Osteoblast (primary cell): ENCODE measurements at regions not wholly inside any gene's neighbourhood (a gene's known extent, or its start where the extent isn't known, plus 50 kb on each side); places are given as distances from the start of the nearest gene placed in this dataset.

Source experiments
- DNase-seq: peaks from one replicate; pipeline ENCODE4 v3.0.0; 2011; ENCODE audit warnings: low spot score, mixed read lengths; ENCODE audit not compliant: insufficient read length; ENCODE audit errors: missing footprints
- H2AFZ ChIP-seq: 2 replicates; pipeline ENCODE4 v1.6.0; 2011; ENCODE audit warnings: mild to moderate bottlenecking, low read length
- H3K27ac ChIP-seq: 2 replicates; pipeline ENCODE4 v1.5.1; 2011; ENCODE audit warnings: mild to moderate bottlenecking, low read depth, low read length, moderate library complexity
- H3K27me3 ChIP-seq: 2 replicates; pipeline ENCODE4 v1.6.0; 2012; ENCODE audit warnings: mild to moderate bottlenecking, control low read depth, inconsistent platforms, low read length, moderate library complexity; ENCODE audit not compliant: insufficient read depth
- H3K36me3 ChIP-seq: 2 replicates; pipeline ENCODE4 v1.5.1; 2011; ENCODE audit warnings: mild to moderate bottlenecking, low read length, control low read depth, moderate library complexity; ENCODE audit not compliant: insufficient read depth
- H3K4me1 ChIP-seq: 2 replicates; pipeline ENCODE4 v1.5.1; 2011; ENCODE audit warnings: mild to moderate bottlenecking, low read length, control low read depth, moderate library complexity; ENCODE audit not compliant: insufficient read depth
- H3K4me2 ChIP-seq: 2 replicates; pipeline ENCODE4 v1.6.0; 2011; ENCODE audit warnings: mild to moderate bottlenecking, low read length; ENCODE audit not compliant: insufficient read depth
- H3K4me3 ChIP-seq: fragments of 200-600 bp; sonication (generic); 3 replicates; pipeline ENCODE4 v1.5.1; 2012; ENCODE audit warnings: mild to moderate bottlenecking, low read length, inconsistent platforms; ENCODE audit not compliant: insufficient read depth
- H3K79me2 ChIP-seq: 2 replicates; pipeline ENCODE4 v1.6.0; 2012; ENCODE audit warnings: mild to moderate bottlenecking, low read length, control low read depth, inconsistent platforms; ENCODE audit not compliant: insufficient read depth
- H3K9me3 ChIP-seq: 2 replicates; pipeline ENCODE4 v1.5.1; 2011; ENCODE audit warnings: low read depth, low read length, control low read depth
- H4K20me1 ChIP-seq: 2 replicates; pipeline ENCODE4 v1.6.0; 2012; ENCODE audit warnings: mild to moderate bottlenecking, low read length, control low read depth; ENCODE audit not compliant: insufficient read depth
- CTCF ChIP-seq: IDR thresholded peaks from 2 replicates; pipeline ENCODE4 v1.5.1; 2011; ENCODE audit warnings: mild to moderate bottlenecking, low read depth, low read length, moderate library complexity; ENCODE audit errors: extremely low read depth

- no peaks in the 10 kb centered on the region for H4K20me1 ChIP-seq
- H3K4me1 ChIP-seq: no peaks in the 10 kb centered on the region
- H2AFZ ChIP-seq: no peak overlapping the region
Observed at GRCh38 chr14:82238649-82239048, 705.0 kb upstream of the SEL1L start.

GRCh38 chr14:82239223-82239622 is 705.6 kb upstream of the SEL1L start:
- Histone ChIP-seq H3K36me3 (no peaks in the 10 kb centered on the region), H3K9me3 (no peaks in the 10 kb centered on the region), H3K4me1 (no peaks in the 10 kb centered on the region), H3K27ac (no peak overlapping the region), H2AFZ (no peak overlapping the region), H3K4me2 (no peak overlapping the region), H3K79me2 (no peaks in the 10 kb centered on the region), H3K4me3 (no peak overlapping the region), H4K20me1 (no peaks in the 10 kb centered on the region), H3K27me3 (no peaks in the 10 kb centered on the region)
- no peak for TF ChIP-seq CTCF
- no peak for DNase-seq

More at GRCh38 chr14:82238649-82239048, 705.0 kb upstream of the SEL1L start:
- H3K36me3 ChIP-seq: no peaks in the 10 kb centered on the region
- H3K9me3 ChIP-seq: no peaks in the 10 kb centered on the region
- H3K79me2 ChIP-seq: no peaks in the 10 kb centered on the region
- H3K4me3 ChIP-seq: no peak overlapping the region
- TF ChIP-seq CTCF: no peak
- H3K4me2 ChIP-seq: no peak overlapping the region
- H3K27me3 ChIP-seq: no peaks in the 10 kb centered on the region
- no peak overlapping the region for H3K27ac ChIP-seq
- no peak for DNase-seq

GRCh38 chr14:82244791-82245190 is 711.1 kb upstream of the SEL1L start:
- Histone ChIP-seq H3K36me3 (no peaks in the 10 kb centered on the region), H4K20me1 (no peaks in the 10 kb centered on the region), H3K79me2 (no peaks in the 10 kb centered on the region), H3K4me2 (no peak overlapping the region), H3K9me3 (peaks cover 6% of the 10 kb centered on the region), H3K27me3 (no peaks in the 10 kb centered on the region), H2AFZ (no peak overlapping the region), H3K27ac (no peak overlapping the region), H3K4me3 (no peak overlapping the region), H3K4me1 (no peaks in the 10 kb centered on the region)
- no peak for TF ChIP-seq CTCF
- DNase-seq: no peak

GRCh38 chr14:82251494-82251893 is 717.8 kb upstream of the SEL1L start:
- peaks cover 2% of the 10 kb centered on the region for H3K9me3 ChIP-seq
- no peaks in the 10 kb centered on the region for H3K79me2 ChIP-seq
- H2AFZ ChIP-seq: no peak overlapping the region
- H3K4me3 ChIP-seq: no peak overlapping the region
- H3K4me1 ChIP-seq: no peaks in the 10 kb centered on the region
- no peak overlapping the region for H3K4me2 ChIP-seq
- no peaks in the 10 kb centered on the region for H3K27me3 ChIP-seq
- TF ChIP-seq CTCF: no peak
- H4K20me1 ChIP-seq: no peaks in the 10 kb centered on the region
- no peak for DNase-seq
- no peaks in the 10 kb centered on the region for H3K36me3 ChIP-seq
- H3K27ac ChIP-seq: no peak overlapping the region
